Activated gamma-delta T cell treated with anti-CD3 and anti-CD28 coated beads, Interleukin-2, amount 50 U/mL, for 16 hours (primary cell): ENCODE measurements at regions not wholly inside any gene's neighbourhood (a gene's known extent, or its start where the extent isn't known, plus 50 kb on each side); places are given as distances from the start of the nearest gene placed in this dataset.
"Not testable (repeated sequence)": the region's sequence is repeated elsewhere in the genome, so short reads cannot be mapped to it uniquely, and the experiment has no call there.

Experiments
- DNase-seq: peaks from one replicate; pipeline ENCODE4 v3.0.0-alpha.2; 2020; ENCODE audit warnings: low read depth

- DNase-seq, result no peak
Observed at GRCh38 chr4:141459020-141459419, 177.4 kb upstream of the IL15 start.

DNA sequence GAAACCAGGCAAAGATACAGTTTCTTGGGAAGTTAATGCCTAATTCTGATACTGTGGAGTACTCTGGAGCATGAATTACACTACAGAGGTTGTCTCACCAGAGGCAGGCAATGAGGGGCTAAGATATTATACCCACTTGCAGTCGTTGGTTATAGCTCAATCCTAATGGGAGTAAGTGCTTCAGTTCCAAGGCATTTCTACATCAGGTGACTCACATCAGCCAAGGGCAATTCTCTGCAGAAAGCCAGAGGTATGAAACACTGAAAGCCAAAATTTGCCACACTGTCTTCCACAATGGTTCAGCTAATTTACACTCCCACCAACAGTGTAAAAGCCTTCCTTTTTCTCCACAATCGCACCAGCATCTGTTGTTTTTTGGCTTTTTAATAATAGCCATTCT lies 174.0 kb upstream of the IL15 start:
- DNase-seq, result no peak

DNA sequence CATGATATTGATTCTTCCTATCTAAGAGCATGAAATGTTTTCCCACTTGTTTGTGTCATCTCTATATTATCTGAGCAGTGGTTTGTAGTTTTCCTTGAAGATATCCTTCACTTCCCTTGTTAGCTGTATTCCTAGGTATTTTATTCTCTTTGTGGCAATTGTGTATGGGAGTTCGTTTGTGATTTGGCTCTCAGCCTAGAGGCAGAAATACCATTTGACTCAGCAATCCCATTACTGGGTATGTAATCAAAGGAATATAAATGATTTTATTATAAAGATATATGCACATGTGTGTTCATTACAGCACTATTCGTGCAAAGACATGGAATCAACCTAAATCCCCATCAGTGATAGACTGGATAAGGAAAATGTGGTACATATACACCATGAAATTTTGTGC lies 172.7 kb upstream of the IL15 start:
- no peak for DNase-seq

DNA sequence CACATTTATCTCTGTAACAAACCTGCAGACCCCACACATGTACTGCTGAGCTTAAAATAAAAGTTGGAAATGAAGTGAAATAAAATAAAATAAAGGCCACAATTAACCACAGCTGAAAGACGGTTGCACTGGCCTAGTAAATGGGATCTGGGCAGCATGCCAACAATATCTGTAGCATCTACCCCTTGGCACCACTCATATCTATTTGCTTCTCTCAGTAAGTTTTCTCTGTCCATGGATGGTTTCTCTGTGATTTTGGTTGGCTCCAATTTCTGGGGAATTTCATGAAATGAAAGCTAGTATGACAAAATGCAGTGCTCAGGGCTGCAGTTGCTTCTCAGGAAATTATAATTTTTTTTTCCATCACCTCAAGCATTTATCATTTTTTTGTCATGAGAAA lies 172.0 kb upstream of the IL15 start:
- DNase-seq, result no peak

DNA sequence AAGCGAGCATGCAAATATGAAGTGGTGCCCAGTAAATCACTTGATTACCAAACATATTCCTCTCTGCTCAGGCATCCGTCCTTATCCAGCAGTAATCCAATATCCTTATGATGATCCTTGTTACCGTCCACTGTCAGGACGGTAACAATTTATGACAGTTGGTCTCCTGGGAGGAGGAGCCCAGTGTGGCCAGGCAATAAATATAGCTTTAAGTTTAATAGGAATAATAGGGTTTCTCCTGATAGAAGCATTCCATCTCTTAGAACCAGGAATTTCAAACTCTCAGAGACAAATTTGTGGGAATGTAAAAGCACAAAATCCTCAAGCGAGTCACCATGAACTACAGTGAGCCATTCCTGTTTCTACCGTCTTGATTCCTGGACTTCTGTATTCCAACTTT lies 171.2 kb upstream of the IL15 start:
- DNase-seq, result no peak

DNA sequence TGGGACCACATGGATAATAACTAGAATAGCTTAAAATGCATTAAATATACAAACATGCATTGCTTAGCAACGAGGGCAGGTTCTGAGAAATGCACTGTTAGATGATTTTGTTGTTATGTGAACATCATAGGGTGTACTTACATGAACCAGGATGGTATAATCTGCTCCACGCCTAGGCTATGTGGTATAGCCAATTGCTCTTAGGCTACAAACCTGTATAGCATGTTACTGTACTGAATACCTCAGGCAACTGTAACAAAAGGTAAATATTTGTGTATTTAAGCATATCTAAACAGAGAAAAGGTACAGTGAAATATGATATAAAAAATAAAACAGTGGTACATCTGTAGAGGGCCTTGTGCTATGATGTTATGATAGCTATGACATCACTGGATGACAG lies 169.2 kb upstream of the IL15 start:
- DNase-seq, result no peak

- no peak for DNase-seq
Observed at GRCh38 chr4:141469392-141469791, 167.0 kb upstream of the IL15 start.

DNA sequence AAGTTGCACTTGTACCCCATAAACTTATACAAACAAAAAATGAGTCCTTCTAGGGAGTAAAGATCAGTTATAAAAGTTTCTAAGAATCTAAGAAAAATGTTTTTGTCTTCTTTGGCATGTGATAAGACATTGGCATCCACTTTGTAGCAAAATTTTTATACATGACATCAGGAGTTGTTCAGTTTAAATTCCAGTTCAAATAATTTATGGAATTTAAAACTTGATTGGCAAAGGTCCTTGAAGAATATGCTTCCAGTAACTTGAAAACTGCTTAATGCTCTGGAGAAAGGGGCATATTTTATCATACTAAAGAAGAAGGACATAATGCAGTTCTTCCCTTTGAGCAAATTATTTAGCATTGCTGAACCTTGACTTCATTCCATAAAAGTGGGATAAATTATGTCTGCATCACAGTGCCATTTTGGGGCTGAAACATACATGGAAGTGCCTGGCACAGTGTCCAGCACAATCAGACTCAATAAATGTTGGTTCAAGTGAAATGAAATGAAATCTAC lies 163.3 kb upstream of the IL15 start:
- DNase-seq, result no peak

DNA sequence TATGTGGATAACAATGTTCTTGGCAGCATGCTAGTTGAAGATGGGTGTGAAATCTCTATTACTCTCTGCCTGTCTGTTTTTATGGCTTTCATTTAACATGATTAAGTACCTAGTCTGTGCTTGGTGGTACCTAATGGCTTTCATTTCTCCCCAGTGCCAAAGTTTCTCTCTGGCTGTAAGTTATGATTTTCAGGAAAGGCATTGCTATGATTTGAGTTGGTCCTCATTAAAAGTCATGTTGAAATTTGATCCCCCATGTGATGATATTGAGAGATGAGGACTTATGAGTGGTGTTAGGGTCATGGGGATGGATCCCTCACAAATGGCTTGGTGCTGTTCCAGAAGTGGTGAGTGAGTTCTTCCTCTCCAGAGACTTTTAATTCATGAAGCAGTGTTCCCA lies 162.4 kb upstream of the IL15 start:
- DNase-seq, result no peak

DNA sequence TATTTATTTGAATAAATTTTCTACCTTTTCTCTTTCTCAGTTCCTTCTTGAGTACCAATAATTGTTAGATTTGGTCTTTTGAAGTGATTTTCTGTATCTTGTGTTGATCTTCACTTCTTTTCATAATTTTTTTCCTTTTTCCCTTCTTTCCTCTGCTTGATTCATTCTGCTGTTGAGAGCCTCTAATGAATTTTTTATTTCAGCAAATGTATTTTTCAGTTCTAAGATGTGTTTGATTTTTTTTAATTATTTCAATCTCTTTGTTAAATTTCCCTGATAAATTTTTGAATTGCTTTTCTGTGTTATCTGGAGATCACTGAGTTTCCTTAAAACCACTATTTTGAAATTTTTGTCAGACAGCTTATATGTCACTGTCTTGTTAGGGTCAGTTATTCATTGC lies 155.4 kb upstream of the IL15 start:
- no peak for DNase-seq

- not testable (repeated sequence) for DNase-seq
Observed at GRCh38 chr4:141484298-141484697, 152.1 kb upstream of the IL15 start.

DNA sequence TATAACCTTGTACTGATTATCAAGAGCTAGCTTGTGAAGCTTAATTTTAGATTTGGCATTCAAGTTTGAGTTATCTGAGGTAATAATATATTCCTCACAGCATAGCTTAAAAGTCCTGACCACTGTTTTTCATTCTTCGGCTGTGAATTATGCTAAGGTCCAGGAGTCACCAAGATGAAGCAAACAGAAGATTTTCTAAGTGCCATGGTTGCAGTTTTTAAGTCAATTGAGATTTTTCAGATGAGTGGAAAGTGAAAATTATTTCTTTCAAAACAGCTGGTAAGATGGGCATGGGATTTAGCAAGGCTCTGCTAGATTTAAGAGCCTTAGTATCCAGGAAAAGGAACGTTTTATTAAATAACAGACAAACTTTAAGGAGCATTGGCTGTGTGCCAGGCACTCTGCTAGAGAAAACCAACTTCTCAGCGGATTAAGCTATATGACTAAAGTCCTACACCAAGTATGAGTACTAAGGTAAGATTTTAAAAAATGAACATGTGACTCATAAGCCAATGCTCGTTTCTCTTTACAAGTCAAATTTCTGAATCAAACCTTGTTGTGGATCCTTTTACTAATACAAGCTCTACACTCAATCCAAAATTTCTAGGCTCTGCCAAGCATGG lies 149.9 kb upstream of the IL15 start:
- no peak for DNase-seq

DNA sequence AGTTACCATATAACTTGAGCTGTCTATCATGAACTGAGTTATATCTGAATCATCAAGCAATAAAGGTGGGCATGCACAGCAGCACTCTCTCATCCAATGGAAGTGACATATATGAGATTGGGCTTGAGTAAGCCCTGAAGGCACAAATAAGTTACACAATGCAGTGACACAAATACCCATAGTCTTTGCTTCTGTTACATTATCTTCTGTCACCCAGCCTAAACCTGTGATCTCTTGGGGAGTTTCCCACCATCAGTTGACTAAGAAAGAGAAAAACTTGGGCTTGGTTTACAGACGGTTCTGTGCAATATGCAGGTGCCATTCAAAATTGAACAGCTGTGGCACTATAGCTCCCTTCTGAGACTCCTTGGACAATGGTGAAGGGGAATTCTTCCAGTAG lies 138.8 kb upstream of the IL15 start:
- DNase-seq, result no peak

DNA sequence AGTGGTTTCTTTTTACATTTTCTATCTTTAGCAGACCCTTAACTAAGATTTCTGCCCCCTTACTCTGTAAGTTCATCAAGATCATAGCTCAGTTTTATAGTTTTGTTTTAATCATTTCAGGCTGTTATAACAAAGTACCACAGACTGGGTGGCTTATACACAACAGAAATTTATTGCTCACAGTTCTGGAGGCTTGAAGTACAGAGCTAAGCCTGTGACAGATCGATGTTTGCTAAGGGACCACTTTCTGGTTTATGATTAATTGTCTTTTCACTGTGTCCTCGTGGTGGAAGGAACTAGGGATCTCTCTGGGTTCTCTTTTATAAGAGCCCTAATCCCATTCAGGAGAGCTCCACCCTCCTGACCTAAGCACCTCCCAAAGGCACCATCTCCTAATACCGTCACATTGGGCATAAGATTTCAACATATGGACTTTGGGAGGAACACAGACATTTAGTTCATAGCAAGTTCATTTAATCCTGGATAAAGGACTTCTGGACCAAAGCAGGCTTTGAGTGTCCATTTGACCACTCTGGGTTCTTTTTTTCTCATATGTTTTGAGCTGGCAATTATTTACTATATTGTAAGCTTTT lies 137.0 kb upstream of the IL15 start:
- no peak for DNase-seq

DNA sequence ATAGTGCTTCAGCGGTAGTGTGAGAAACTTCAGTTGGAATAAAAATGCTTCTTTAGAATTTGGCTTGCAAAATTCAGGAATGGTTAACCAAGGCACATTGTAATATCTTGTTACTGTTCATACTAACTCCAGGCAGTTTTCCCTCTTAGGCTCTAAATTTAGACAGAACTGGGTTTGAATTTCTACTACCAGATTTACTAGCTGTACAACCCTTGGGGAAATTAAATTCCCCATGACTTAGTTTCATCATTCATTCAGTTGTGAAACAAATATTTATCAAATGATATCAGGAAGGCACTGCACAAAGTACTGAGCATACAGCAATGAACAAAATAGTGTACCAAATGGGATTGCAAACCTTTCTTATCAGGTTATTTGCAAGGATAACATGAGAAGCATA lies 135.0 kb upstream of the IL15 start:
- DNase-seq, result no peak

- DNase-seq, result no peak
Observed at GRCh38 chr4:141501931-141502330, 134.5 kb upstream of the IL15 start.

GRCh38 chr4:141502755-141503154 lies 133.6 kb upstream of the IL15 start:
- DNase-seq, result no peak

DNA sequence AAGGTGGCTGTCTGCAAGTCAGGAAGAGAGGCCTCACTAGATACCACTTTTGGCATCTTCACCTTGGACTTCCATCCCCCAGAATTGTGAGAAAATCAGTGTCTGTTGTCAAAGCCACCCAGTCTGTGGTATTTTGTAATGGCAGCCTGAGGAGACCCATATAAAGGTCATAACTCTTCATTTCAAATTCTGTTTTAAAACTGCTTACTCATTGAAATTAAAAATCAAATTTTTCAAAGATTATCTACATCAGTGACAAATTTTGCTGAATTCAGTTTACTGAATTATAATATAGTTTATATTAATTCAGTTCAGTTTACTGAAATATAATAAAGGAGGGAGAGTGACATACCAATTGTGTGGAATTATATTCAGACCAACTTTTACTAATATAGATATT lies 133.1 kb upstream of the IL15 start:
- no peak for DNase-seq

GRCh38 chr4:141511055-141511454 lies 125.3 kb upstream of the IL15 start:
- DNase-seq, result no peak

- no peak for DNase-seq
Observed at GRCh38 chr4:141513866-141514265, 122.5 kb upstream of the IL15 start.

- no peak for DNase-seq
Observed at GRCh38 chr4:141518222-141518621, 118.2 kb upstream of the IL15 start.

GRCh38 chr4:141524116-141524515 lies 112.3 kb upstream of the IL15 start:
- no peak for DNase-seq

DNA sequence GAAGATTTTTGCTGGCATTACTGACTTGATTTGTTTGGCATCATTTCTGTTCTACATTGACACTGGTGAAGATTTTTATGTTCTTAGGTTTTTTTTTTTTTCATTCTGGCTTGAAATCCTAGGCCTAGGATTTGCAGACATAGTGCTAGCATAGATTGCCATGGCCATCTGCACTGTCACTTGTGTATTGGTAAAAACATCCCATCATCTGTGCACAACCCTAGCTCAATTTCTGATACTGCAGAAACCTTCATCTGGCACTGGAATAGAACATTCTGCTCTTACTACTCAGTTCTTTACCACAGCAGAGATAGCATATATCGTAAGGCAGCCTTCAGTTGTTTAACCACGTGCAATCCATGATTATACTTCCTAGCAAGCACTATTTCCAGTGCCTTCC lies 111.5 kb upstream of the IL15 start:
- DNase-seq, result no peak

DNA sequence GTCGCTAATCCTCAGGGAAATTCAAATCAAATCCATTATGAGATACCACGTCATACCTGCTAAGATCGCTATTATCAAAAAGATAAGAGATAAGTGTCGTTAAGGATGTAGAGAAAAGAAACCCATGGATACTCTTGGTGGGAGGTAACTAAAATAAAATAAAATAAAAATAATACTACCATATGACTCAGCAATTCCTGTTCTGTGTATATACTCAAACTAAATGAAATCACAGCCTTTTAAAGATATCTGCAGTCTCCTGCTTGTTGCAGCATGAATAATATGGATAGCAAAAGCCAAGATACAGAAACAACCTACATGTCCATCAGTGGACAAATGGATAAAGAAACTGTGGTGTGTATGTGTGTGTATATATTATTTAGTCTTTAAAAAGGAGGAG lies 105.8 kb upstream of the IL15 start:
- no peak for DNase-seq
